HEK293T (cell line): ENCODE measurements at regions not wholly inside any gene's neighbourhood (a gene's known extent, or its start where the extent isn't known, plus 50 kb on each side); places are given as distances from the start of the nearest gene placed in this dataset.

ENCODE experiments used
- FOXA1 ChIP-seq: fragments of 450-650 bp; IDR thresholded peaks from 2 replicates; pipeline ENCODE4 v1.6.1; 2016; ENCODE audit warnings: mild to moderate bottlenecking
- FOXK2 ChIP-seq: fragments of 450-650 bp; IDR thresholded peaks from 2 replicates; pipeline ENCODE4 v1.6.1; 2016; ENCODE audit warnings: mild to moderate bottlenecking
- HDGF ChIP-seq: fragments of 450-650 bp; IDR thresholded peaks from 2 replicates; pipeline ENCODE4 v1.6.1; 2017; ENCODE audit warnings: antibody characterized with exemption, borderline replicate concordance
- SP1 ChIP-seq: fragments of 450-650 bp; IDR thresholded peaks from 2 replicates; pipeline ENCODE4 v1.6.1; 2017
- TARDBP ChIP-seq: fragments of 450-650 bp; IDR thresholded peaks from 2 replicates; pipeline ENCODE4 v1.6.1; 2016

- no peak for TF ChIP-seq FOXA1
- TF ChIP-seq HDGF, result no peak
- TF ChIP-seq SP1, result no peak
- TF ChIP-seq TARDBP, result no peak
- no peak for TF ChIP-seq FOXK2
These were observed 60.4 kb downstream of the NPY2R start for GRCh38 chr4:155268821-155269220.
